Fibroblast of villous mesenchyme (primary cell): ENCODE measurements at regions not wholly inside any gene's neighbourhood (a gene's known extent, or its start where the extent isn't known, plus 50 kb on each side); places are given as distances from the start of the nearest gene placed in this dataset.

Experiments
- DNase-seq: peaks from one replicate; pipeline ENCODE4 v3.0.0-alpha.2; 2010; ENCODE audit warnings: low read depth
- H3K4me3 ChIP-seq: 2 replicates; pipeline ENCODE4 v1.5.1; 2011; ENCODE audit warnings: low read depth, mild to moderate bottlenecking, low read length
- CTCF ChIP-seq: IDR thresholded peaks from 2 replicates; pipeline ENCODE4 v1.5.1; 2012; ENCODE audit warnings: low read depth, mild to moderate bottlenecking, low read length; ENCODE audit not compliant: insufficient read depth

DNA sequence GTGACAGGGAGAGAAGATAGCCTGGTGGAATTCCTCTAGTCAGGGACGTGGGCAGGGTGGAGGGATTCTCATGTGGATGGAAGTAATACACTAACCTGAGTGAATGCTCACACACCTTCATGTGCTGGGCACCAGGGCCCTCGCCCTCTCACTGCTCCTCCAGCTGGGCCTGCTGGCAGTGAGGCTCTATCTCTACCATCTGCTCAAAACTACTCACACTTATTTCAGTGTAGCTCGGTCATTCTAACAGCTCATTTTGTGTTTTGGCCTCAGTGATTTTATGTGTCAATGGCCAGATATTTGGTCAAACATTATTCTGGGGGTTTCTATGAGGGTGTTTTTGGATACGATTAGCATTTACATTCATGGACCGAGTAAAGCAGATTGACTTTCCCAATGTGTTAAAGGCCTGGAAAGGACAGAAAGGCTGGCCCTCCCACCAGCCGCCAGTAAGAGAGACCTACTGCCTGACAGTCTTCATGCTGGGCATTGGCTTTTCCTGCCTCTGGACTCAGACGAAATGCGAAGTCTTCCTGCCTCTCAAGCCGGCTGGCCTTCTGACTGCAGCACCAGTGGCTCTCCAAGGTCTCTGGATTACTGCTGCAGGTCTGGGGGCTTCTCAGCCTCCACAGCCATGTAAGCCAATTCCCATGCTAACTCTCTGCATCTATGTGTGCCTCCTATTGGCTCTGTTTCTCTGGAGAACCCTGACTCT, 335.4 kb downstream of the CXCL12 start:
- TF ChIP-seq CTCF, result no peak
- no peak for DNase-seq
- no peak overlapping the region for H3K4me3 ChIP-seq

DNA sequence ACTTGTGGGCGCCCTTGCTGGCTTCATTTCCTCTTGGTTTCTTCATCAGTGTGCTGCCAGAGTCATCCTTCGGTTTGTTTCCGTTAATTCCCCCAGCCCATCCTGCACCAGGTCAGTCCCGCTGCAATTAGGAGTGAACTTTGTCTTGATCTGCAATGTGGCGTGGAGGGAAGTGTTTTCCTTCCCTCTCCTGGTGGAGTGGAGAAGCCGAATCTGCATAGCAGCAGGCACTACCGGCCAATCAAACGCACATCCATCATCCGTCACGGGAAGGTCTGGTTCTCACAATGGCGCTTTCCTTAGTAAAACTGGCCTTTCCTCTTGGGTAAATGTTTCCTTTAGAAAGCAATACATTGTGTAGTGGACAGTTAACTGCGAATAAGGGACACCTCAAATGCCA, 337.5 kb downstream of the CXCL12 start:
- no peak for TF ChIP-seq CTCF
- no peak for DNase-seq
- H3K4me3 ChIP-seq, result no peak overlapping the region

DNA sequence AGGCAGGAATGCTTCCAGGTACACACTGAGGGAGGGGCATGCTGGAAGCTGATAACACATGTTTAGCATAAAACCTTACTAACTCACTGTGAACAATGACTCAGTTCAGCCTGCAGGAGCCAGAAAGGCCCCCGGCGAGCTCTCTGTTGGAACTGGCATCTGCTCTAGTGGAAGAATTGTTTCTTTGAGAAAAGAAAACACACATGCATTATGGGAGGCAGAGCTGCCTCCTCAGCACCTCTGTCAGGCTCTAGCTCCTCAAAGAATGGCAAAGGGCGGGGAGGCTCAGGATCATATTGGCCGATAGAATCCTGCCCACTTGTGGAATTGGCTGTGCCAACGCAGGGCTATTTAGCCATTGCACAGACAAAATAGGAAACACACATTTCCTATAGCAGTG, 338.3 kb downstream of the CXCL12 start:
- H3K4me3 ChIP-seq, result no peak overlapping the region
- TF ChIP-seq CTCF, result no peak
- no peak for DNase-seq

DNA sequence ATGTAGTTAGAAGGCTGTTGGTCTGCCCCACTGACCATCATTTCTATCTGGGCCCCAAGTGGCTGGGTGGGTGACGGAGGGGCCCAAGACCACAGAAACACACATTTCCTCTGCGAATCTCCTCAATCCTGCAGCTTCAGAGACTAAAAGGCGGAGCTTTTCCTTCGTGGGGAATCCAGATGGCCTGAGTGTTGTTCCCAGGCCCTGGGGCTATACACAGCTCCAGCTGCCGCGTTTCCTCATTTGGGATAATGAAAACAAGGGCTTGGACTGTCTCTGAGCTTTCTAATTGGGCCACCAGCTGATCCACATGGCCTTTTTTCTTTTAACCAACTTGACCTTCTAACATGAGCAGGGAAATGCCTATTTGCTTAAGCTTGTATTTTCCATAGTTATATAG, 339.9 kb downstream of the CXCL12 start:
- H3K4me3 ChIP-seq, result no peak overlapping the region
- peak; percentile 33 for DNase-seq
- no peak for TF ChIP-seq CTCF

DNA sequence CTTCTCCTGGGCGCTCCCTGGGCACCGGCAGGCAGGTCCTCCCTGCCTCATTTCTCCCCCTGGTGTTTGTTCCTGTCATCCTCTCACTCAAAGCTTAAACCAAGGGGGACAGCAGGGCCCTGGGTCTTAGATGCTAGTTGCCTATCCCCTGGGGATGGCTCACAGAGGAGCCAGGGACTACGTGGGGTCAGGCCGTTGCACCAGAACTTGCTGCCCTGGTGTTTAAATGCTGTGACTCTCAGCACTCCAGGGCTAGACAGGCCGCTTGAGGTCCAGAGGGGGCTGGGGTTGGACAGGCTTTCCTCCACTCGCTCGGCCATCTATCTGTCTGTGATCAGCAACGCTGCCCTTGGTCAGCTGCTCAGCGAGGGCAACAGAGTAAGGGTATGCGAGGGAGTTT, 340.3 kb downstream of the CXCL12 start:
- no peak for DNase-seq
- no peak for TF ChIP-seq CTCF
- H3K4me3 ChIP-seq, result no peak overlapping the region

DNA sequence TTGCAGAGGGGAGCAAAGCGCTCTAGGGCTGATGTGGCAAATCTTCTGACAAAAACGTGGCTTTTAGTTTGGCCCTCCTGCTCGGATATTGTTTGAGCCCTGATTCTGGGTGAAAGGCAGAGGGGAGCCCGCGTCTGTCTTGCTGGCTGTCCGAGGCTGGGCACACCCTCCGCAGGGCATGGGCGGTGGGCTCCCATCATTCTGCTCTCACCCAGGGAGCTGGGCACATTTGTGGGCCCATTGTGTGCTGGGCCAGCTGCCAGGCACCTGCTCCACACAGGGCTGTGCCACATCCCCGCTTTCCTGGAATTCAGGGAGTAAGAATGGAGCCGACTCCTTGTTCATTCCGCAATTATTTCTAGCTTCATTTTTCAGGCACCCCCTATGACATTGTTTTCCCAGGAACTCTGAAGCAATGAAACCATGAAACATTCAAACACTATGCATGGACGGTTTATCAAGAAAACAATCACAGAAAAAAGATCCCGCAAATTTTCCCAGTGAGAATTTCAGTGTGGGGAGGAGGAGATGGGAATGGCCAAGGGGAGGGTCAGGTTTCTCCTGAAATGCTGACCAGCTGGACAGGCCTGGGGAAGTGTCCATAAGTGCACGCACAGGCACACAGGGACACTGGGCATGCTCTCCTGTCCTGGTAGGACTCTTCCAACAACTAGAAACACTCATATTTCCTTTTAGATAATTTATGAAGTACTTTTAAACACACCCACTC, 341.1 kb downstream of the CXCL12 start:
- DNase-seq, result no peak
- no peak for TF ChIP-seq CTCF
- H3K4me3 ChIP-seq, result no peak overlapping the region
